ENCODE measurements at regions not wholly inside any gene's neighbourhood (a gene's known extent, or its start where the extent isn't known, plus 50 kb on each side); places are given as distances from the start of the nearest gene placed in this dataset.

DNA sequence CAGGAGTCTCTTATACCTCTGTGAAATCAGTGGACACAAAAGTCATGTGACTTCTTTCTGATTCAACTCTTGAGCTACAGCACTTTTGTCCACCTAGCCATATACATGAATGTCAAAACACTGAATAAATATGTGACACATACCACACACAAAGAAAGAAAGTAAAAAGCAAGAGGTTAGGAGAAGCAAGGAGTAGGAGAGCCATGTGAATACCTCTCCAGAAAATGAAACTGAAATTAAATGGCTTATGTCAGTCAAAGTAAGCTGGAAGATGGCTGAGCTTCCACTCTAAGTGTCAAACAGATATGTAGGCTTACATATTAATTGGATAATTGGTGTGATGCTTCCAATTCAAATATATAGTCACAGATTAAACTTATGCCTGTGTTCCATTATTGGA is 1050.5 kb downstream of the BCL11A start:
- no peak for DNase-seq

DNA sequence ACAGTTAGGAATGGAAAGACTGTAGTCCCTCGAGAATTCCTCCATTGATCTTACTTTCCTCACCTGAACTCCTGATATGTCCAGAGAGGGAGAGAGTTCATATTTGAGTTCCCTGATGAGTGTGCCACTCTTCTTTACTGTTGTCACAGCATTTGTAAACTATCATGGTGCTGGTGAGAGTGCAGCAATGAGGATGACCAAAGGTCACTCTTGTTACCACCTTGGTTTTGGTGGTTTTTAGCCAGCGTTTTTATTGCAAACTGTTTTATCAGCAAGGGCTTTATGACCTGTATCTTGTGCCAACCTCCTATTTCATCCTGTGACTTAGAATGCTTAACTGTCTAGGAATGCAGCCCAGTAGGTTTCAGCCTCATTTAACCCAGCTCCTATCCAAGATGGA is 1062.5 kb downstream of the BCL11A start:
- DNase-seq: no peak

- no peak for DNase-seq
These were observed 1063.3 kb downstream of the BCL11A start for GRCh38 chr2:59490192-59490591.

DNA sequence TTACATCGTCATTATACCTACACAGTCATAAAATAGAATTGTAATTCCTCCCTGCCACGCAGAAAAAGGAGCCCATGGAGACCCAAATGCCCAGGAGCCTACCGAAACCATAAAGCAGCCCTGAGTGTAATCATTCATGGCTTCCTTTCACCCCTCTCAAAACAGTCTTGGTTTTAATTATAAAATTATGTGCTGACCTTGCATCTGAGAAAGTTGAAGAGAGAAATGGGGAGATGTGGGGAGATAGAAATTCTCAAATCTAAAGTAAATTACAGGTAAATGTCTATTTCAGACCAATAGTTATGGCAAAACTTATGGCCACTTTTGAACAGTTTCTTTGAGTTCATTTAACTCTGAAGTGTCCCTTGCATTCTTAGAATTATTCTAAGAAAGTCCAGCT is 1068.8 kb downstream of the BCL11A start:
- DNase-seq: no peak

- DNase-seq: no peak
These were observed 1090.0 kb downstream of the BCL11A start for GRCh38 chr2:59463426-59463825.

DNA sequence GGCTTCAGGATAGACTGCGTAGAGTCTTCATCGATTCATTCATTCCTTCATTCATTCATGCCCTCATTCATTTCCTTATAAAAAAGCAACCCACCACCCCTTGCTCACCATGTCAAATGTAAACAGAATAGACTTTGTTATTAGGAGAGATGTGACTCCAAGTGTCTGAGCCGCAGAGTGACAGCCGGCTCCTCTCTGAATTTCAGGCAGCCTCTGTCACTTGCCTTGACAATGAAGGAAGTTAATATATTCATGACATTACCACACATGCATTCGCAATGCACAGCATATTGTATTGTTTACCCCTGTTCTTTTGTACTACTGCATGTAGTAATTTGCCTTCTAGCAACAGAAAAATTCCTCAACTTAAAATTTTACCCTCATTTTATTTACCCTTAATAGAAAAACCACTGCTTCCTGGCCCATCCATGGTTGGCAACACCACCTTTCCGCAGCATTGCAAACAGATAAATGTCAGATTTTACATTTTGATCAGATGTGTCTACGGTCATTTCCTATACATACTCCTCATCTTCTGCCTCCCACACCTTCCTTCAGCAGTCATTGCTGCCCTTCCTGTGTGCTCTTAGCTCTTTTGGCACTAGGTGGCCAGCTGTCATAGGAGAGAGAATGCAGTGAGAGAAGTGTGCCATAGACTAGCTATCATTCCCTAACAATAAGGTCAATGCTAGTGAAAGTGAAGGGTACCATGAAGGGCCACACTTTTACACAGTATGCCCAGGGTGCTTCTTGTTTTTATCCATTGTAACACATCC is 1090.8 kb downstream of the BCL11A start:
- DNase-seq: no peak

DNA sequence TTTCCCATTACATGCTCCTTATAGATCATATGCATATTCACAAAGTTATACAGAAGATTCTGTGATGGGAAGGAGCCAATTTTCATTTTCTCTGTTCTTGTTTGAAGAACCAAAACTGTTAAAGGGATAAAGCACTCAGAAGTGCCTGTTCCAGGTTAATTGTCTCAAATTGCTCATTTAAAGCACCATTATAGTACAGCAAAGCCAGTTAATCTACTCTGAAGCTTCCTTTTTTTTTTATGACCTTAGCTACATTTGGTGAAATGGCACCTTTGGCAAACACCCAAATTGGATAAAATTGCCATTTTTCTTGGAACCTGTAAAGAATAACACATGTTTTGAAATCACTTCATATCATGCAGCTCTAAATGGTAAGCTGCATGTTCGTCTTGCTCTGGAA is 1092.3 kb downstream of the BCL11A start:
- no peak for DNase-seq

DNA sequence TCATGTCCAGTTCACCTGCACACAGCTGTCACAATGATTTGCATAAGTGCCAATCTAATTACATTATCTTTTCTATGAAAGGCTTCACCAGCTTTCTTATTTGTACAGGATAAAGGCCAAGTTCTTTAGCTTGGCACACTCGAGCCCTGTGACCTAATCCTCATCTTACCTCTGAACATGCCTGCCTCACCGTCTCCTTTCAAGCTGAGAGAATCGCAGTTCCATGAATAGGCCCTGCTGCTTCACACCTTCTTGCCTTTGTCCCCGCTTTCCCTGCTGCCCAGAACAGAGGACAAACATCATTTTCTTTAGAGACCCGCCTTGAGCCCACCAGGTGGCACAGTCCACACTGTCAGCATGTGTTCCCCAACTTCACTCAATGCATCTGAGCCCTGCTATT is 1094.7 kb downstream of the BCL11A start:
- no peak for DNase-seq

- no peak for DNase-seq
These were observed 1097.2 kb downstream of the BCL11A start for GRCh38 chr2:59456285-59456684.

- DNase-seq: no peak
These were observed 1104.2 kb downstream of the BCL11A start for GRCh38 chr2:59449274-59449673.

GRCh38 chr2:59440491-59440890 is 1113.0 kb downstream of the BCL11A start:
- no peak for DNase-seq

GRCh38 chr2:59435635-59436034 is 1117.8 kb downstream of the BCL11A start:
- no peak for DNase-seq

DNA sequence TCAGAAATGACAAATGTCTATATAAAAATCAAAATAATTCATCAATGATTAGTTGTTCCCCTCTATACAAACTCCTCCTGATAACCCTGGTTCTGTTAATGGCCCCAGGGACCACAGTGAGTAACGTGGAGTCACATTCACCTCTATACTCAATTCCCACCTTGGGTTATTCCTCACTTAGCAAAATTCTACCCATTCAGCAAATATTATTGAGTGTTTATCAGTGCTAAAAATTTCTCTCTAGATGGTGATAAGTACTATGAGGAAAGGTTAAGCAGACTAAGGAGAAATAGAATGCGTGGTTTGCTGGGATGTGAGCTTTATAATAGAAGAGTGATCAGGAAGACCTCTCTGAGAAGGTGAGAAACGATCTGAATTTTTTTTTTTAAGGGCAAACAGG is 1124.5 kb downstream of the BCL11A start:
- no peak for DNase-seq

- DNase-seq: no peak
These were observed 1125.5 kb downstream of the BCL11A start for GRCh38 chr2:59427980-59428379.

- DNase-seq: no peak
These were observed 1128.2 kb downstream of the BCL11A start for GRCh38 chr2:59425247-59425646.

GRCh38 chr2:59413751-59414570 is 1139.5 kb downstream of the BCL11A start:
- DNase-seq: no peak

DNA sequence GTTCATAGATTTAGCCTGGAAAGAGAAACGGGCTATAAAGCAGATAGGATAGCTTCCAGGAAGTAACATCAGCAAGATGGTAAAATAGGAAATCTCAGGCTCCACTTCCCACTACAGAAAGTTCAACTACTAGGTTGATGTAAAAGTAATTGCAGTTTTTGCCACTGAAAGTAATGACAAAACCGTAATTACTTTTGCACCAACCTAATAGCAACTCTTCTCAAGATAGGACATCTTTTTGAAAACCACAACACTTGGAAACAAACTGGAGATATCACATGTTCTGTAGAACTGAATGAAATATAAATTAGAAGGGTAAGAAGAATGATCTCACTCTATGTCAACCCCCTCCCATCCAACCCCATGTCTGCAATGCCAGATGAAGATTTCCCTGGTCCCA is 1154.3 kb downstream of the BCL11A start:
- no peak for DNase-seq

- no peak for DNase-seq
These were observed 1155.4 kb downstream of the BCL11A start for GRCh38 chr2:59398081-59398480.

GRCh38 chr2:59395119-59395518 is 1154.0 kb upstream of the FANCL start:
- DNase-seq: no peak

GRCh38 chr2:59391896-59392295 is 1150.8 kb upstream of the FANCL start:
- DNase-seq: no peak

- no peak for DNase-seq
These were observed 1149.5 kb upstream of the FANCL start for GRCh38 chr2:59390581-59390980.

DNA sequence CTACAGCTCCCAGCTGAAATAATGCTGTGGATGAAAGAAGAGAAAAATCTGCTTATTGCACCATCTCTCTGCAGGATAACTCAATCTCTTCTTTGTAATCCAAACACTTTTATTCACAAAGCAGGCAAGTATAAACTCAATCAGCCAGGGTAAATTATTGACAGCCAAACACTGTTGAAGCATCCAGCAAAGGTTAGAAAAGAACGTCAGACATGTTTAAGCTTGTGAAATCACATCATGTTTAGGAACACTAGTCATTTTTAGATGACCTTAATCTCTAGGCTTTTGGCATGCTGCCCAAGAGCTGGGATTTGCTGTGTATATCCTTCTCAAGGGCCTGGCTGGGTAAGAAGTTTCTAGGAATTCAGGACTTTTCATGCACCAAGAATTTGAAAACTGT is 1148.1 kb upstream of the FANCL start:
- no peak for DNase-seq

DNA sequence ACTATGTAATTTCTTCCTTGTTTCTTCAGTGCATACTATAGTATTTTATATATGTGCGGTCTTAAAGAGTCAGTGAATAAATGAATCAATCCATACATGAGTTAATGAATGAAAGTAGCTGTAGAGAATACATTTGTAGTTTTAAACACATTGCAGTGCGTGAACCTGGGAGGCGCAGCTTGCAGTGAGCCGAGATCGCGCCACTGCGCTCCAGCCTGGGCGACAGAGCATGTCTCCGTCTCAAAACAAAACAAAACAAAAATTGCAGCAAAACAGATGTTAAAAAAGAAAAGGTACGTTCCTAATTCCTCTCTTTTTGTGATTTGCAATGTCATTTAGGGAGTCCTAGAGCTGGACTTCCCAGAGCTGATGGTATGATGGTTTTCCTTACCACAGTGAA is 1144.8 kb upstream of the FANCL start:
- no peak for DNase-seq

DNA sequence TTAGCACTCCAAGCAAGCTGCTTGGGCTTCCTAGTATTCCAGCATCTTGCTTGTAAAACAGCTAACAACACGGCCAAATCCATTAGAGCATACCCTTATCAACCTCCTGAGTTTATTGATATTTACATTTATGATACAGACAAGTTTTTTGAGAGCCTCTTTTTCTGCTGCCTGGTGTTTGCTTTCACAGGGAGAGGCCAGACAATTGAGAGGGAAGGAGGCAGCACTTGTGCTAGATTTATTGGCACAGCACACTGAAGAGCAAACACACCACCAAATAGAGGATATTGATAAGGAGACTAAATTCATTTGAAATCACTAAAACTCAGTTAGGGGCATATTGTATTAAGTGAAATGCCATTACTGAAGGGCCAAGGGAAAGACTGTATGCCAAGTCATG is 1142.3 kb upstream of the FANCL start:
- DNase-seq: no peak
